GM23338 (cell line): ENCODE measurements at regions not wholly inside any gene's neighbourhood (a gene's known extent, or its start where the extent isn't known, plus 50 kb on each side); places are given as distances from the start of the nearest gene placed in this dataset.

Experiments
- CREB1 ChIP-seq: fragments of 250-450 bp; sonication (Bioruptor Pico); IDR thresholded peaks from 2 replicates; pipeline ENCODE4 v1.5.0; 2020; ENCODE audit warnings: low read depth, mild to moderate bottlenecking, moderate library complexity
- CTCF ChIP-seq, 2 experiments: fragments of 200-600 bp in 1 of 2; sonication (generic) in 1 of 2; conservative IDR thresholded peaks; 2 replicates each; pipeline versions ENCODE4 v1.5.1 to v1.6.1; 2016 to 2017; ENCODE audit warnings: antibody characterized with exemption in 2 of 2, low read depth in 2 of 2, mild to moderate bottlenecking in 2 of 2, moderate library complexity in 1 of 2
- ETS1 ChIP-seq: IDR thresholded peaks from 2 replicates; pipeline ENCODE4 v1.6.1; 2016; ENCODE audit warnings: antibody characterized with exemption
- EZH2 ChIP-seq: fragments of 200-600 bp; sonication (generic); IDR thresholded peaks from one replicate; pipeline ENCODE4 v1.8.0; 2017; ENCODE audit warnings: antibody characterized with exemption, mild to moderate bottlenecking, low read depth; ENCODE audit not compliant: unreplicated experiment
- EZH2phosphoT487 ChIP-seq: fragments of 200-600 bp; sonication (generic); IDR thresholded peaks from one replicate; pipeline ENCODE4 v1.8.1; 2018; ENCODE audit warnings: antibody characterized with exemption; ENCODE audit not compliant: unreplicated experiment
- JUNB ChIP-seq: IDR thresholded peaks from one replicate; pipeline ENCODE4 v1.6.1; 2016; ENCODE audit warnings: antibody characterized with exemption; ENCODE audit not compliant: unreplicated experiment
- NANOG ChIP-seq: IDR thresholded peaks from 2 replicates; pipeline ENCODE4 v1.6.1; 2016; ENCODE audit warnings: antibody characterized with exemption, borderline replicate concordance
- POLR2AphosphoS5 ChIP-seq: IDR thresholded peaks from 2 replicates; pipeline ENCODE4 v1.6.1; 2016; ENCODE audit warnings: antibody characterized with exemption, low read depth
- REST ChIP-seq: IDR thresholded peaks from one replicate; pipeline ENCODE4 v1.6.1; 2018; ENCODE audit warnings: antibody characterized with exemption; ENCODE audit not compliant: unreplicated experiment
- STAT1 ChIP-seq: IDR thresholded peaks from one replicate; pipeline ENCODE4 v1.6.1; 2016; ENCODE audit warnings: antibody characterized with exemption; ENCODE audit not compliant: unreplicated experiment
- ZNF331 ChIP-seq: fragments of 250-450 bp; sonication (Bioruptor Pico); IDR thresholded peaks from 2 replicates; pipeline ENCODE4 v1.5.0; 2020; ENCODE audit warnings: low read depth, mild to moderate bottlenecking, moderate library complexity
- ZNF462 ChIP-seq: fragments of 250-450 bp; sonication (Bioruptor Pico); IDR thresholded peaks from 2 replicates; pipeline ENCODE4 v1.5.0; 2020; ENCODE audit warnings: mild to moderate bottlenecking, moderate library complexity

GRCh38 chr18:27394687-27395086, 209.6 kb upstream of the CHST9 start:
- no peak for TF ChIP-seq CTCF (conservative IDR thresholded peaks at IDR 0.05; ENCODE audit: low read depth in 2 of 2)
- TF ChIP-seq REST: no peak
- no peak for TF ChIP-seq EZH2phosphoT487
- TF ChIP-seq JUNB: no peak
- no peak for TF ChIP-seq CREB1 (CRISPR knock-in tag)
- no peak for TF ChIP-seq EZH2
- no peak for TF ChIP-seq POLR2AphosphoS5
- no peak for TF ChIP-seq ETS1
- no peak for TF ChIP-seq ZNF462 (CRISPR knock-in tag)
- TF ChIP-seq NANOG: no peak
- no peak for TF ChIP-seq STAT1
- TF ChIP-seq ZNF331 (CRISPR knock-in tag): no peak
